SK-N-MC (cell line): ENCODE measurements at regions not wholly inside any gene's neighbourhood (a gene's known extent, or its start where the extent isn't known, plus 50 kb on each side); places are given as distances from the start of the nearest gene placed in this dataset.

Experiments used
- EZH2 ChIP-seq: fragments of 200-600 bp; sonication (generic); IDR thresholded peaks from one replicate; pipeline ENCODE4 v1.6.1; 2017; ENCODE audit warnings: antibody characterized with exemption
- POLR2AphosphoS5 ChIP-seq: IDR thresholded peaks from 2 replicates; pipeline ENCODE4 v1.6.1; 2012; ENCODE audit warnings: mild to moderate bottlenecking, low read depth, low read length, borderline replicate concordance

- TF ChIP-seq EZH2 (no peak), POLR2AphosphoS5 (no peak)
These were observed 406.7 kb upstream of the DDX18 start for GRCh38 chr2:117407746-117408145.
